GM12878 (cell line): ENCODE measurements at regions not wholly inside any gene's neighbourhood (a gene's known extent, or its start where the extent isn't known, plus 50 kb on each side); places are given as distances from the start of the nearest gene placed in this dataset.

ENCODE experiments used
- ATAC-seq: fragments of 200-7000 bp; cut with Tn5 transposase; 3 replicates; pipeline ENCODE4 v1.9.1; 2020; ENCODE audit warnings: mild to moderate bottlenecking, moderate library complexity
- BruUV-seq: library from RNA; stranded (reverse); fragments of 400-500 nt; replicated peaks from 2 replicates; lab custom pipeline; 2021; lab: Mats Ljungman, UMichigan
- CTCF ChIA-PET: fragments of 300-600 bp; sonication (Branson Sonifier 250); formaldehyde crosslinking; extraction: SDS; loops from one replicate; lab custom pipeline; 2021; ENCODE audit warnings: inconsistent platforms; lab: Yijun Ruan, JAX
- POLR2A ChIA-PET: fragments of 350-600 bp; formaldehyde crosslinking; extraction: SDS; loops from one replicate; lab custom pipeline; 2021; ENCODE audit warnings: inconsistent platforms; lab: Charles Lee
- RAD21 ChIA-PET: fragments of 300-600 bp; sonication (Branson Sonifier 250); formaldehyde crosslinking; loops from one replicate; lab custom pipeline; 2023; ENCODE audit warnings: antibody characterized with exemption; ENCODE audit not compliant: unreplicated experiment; lab: Charles Lee
- SMC1A ChIA-PET: fragments of 300-600 bp; sonication (Branson Sonifier 250); formaldehyde crosslinking; loops from one replicate; lab custom pipeline; 2023; ENCODE audit not compliant: unreplicated experiment, uncharacterized antibody; lab: Charles Lee
- DNase-seq: peaks from one replicate; pipeline ENCODE4 v3.0.0-alpha.2; 2011; ENCODE audit warnings: low read depth, low spot score
- FAIRE-seq: peaks from 3 replicates; lab custom pipeline; 2011; peaks lifted over from hg19 to GRCh38; lab: Jason Lieb, UNC
- H2AFZ ChIP-seq: 2 replicates; pipeline ENCODE4 v1.6.0; 2011; ENCODE audit warnings: low read depth, low read length, control low read depth; ENCODE audit not compliant: control insufficient read depth
- H3K27ac ChIP-seq: 2 replicates; pipeline ENCODE4 v1.5.1; 2011; ENCODE audit warnings: control low read depth; ENCODE audit not compliant: control insufficient read depth, insufficient read depth
- H3K27me3 ChIP-seq, 2 experiments: replicated peaks in 1 of 2; 2 replicates each; pipeline versions ENCODE4 v1.6.0 to v1.6.1; 2011; ENCODE audit warnings: low read length in 1 of 2; ENCODE audit not compliant: control insufficient read depth in 2 of 2, insufficient read depth in 2 of 2
- H3K36me3 ChIP-seq, 2 experiments: 2 replicates each; pipeline ENCODE4 v1.5.1; 2011; ENCODE audit warnings: low read length in 1 of 2; ENCODE audit not compliant: control insufficient read depth in 2 of 2, insufficient read depth in 2 of 2
- H3K4me1 ChIP-seq: 2 replicates; pipeline ENCODE4 v1.6.1; 2011; ENCODE audit warnings: mild to moderate bottlenecking, low read length, moderate library complexity, mixed read lengths; ENCODE audit not compliant: control insufficient read depth, insufficient read depth
- H3K4me2 ChIP-seq: 2 replicates; pipeline ENCODE4 v1.6.0; 2011; ENCODE audit warnings: control low read depth; ENCODE audit not compliant: control insufficient read depth, insufficient read depth
- H3K4me3 ChIP-seq: fragments of 200-600 bp; sonication (generic); 2 replicates; pipeline ENCODE4 v1.5.1; 2016
- H3K79me2 ChIP-seq: 2 replicates; pipeline ENCODE4 v1.6.0; 2011; ENCODE audit warnings: low read length; ENCODE audit not compliant: control insufficient read depth, insufficient read depth
- H3K9ac ChIP-seq: 2 replicates; pipeline ENCODE4 v1.8.0; 2011; ENCODE audit warnings: low read length, control low read depth, mixed read lengths; ENCODE audit not compliant: control insufficient read depth, insufficient read depth
- H3K9me3 ChIP-seq: replicated peaks from 3 replicates; pipeline ENCODE4 v1.5.1; 2011; ENCODE audit warnings: mild to moderate bottlenecking, low read length; ENCODE audit not compliant: control insufficient read depth, insufficient read depth
- H4K20me1 ChIP-seq: 2 replicates; pipeline ENCODE4 v1.6.0; 2011; ENCODE audit not compliant: control insufficient read depth, insufficient read depth
- CBX3 ChIP-seq: fragments of 200-600 bp; sonication (generic); IDR thresholded peaks from 2 replicates; pipeline ENCODE4 v1.6.1; 2016; ENCODE audit warnings: low read depth, borderline replicate concordance
- CHD1 ChIP-seq: IDR thresholded peaks from 2 replicates; pipeline ENCODE4 v1.6.1; 2012; ENCODE audit warnings: low read depth, low read length, improper control_type of control experiment
- GABPA ChIP-seq: IDR thresholded peaks from 2 replicates; pipeline ENCODE4 v1.6.1; 2014; ENCODE audit warnings: antibody characterized with exemption, low read depth, mild to moderate bottlenecking, inconsistent platforms
- HCFC1 ChIP-seq: fragments of 150-350 bp; IDR thresholded peaks from 2 replicates; pipeline ENCODE4 v1.6.1; 2014; ENCODE audit warnings: low read length
- IRF4 ChIP-seq: IDR thresholded peaks from 2 replicates; pipeline ENCODE4 v1.6.1; 2011; ENCODE audit warnings: low read depth, low read length
- KAT2A ChIP-seq: conservative IDR thresholded peaks from 2 replicates; pipeline ENCODE4 v1.6.1; 2011; ENCODE audit warnings: low read depth, low read length; ENCODE audit not compliant: control insufficient read depth
- MYB ChIP-seq: fragments of 150-350 bp; IDR thresholded peaks from 2 replicates; pipeline ENCODE4 v1.6.1; 2014; ENCODE audit warnings: mild to moderate bottlenecking, low read depth, low read length, borderline replicate concordance
- MYC ChIP-seq: IDR thresholded peaks from 2 replicates; pipeline ENCODE4 v1.6.1; 2011; ENCODE audit warnings: mild to moderate bottlenecking, low read length, moderate library complexity, inconsistent platforms; ENCODE audit not compliant: insufficient read depth, insufficient replicate concordance, insufficient read length, severe bottlenecking
- NR2F1 ChIP-seq: fragments of 450-650 bp; conservative IDR thresholded peaks from 2 replicates; pipeline ENCODE4 v1.6.1; 2017; ENCODE audit warnings: mild to moderate bottlenecking
- RBBP5 ChIP-seq: fragments of 200-600 bp; sonication (generic); conservative IDR thresholded peaks from 2 replicates; pipeline ENCODE4 v1.6.1; 2016
- SMAD5 ChIP-seq: IDR thresholded peaks from 2 replicates; pipeline ENCODE4 v1.6.1; 2016; ENCODE audit warnings: antibody characterized with exemption, low read depth
- SUPT20H ChIP-seq: IDR thresholded peaks from 2 replicates; pipeline ENCODE4 v1.6.1; 2011; ENCODE audit warnings: low read depth, mild to moderate bottlenecking, low read length, moderate library complexity, borderline replicate concordance; ENCODE audit not compliant: control insufficient read depth
- TBL1XR1 ChIP-seq: IDR thresholded peaks from 2 replicates; pipeline ENCODE4 v1.6.1; 2012; ENCODE audit warnings: low read depth, low read length, improper control_type of control experiment
- WGBS: methylation state at CpG from one replicate; pipeline ENCODE4 v1.1.6; 2016; ENCODE audit warnings: low lambda C conversion rate; ENCODE audit not compliant: insufficient replicate concordance, insufficient coverage; ENCODE audit errors: missing lambda C conversion rate; 5-methylcytosine and 5-hydroxymethylcytosine counted together
- in situ Hi-C: fragments of 300-500 bp; cut with MboI; formaldehyde crosslinking; loops from 9 replicates; pipeline ENCODE4 v1.14.3; 2018; ENCODE audit warnings: mixed read lengths
- intact Hi-C: fragments of 100-400 bp; cut with micrococcal nuclease; formaldehyde crosslinking; loops from one replicate; pipeline ENCODE4 v1.14.2; 2022; ENCODE audit not compliant: unreplicated experiment
- TF ChIP-seq, protein P1 (sequence below): IDR thresholded peaks from 2 replicates; pipeline ENCODE4 v1.6.1; 2011; ENCODE audit warnings: mild to moderate bottlenecking, low read depth, low read length, moderate library complexity; ENCODE audit not compliant: insufficient replicate concordance
- TF ChIP-seq, protein P2 (sequence below): fragments of 450-650 bp; IDR thresholded peaks from 2 replicates; pipeline ENCODE4 v1.6.1; 2017; ENCODE audit warnings: borderline replicate concordance
- TF ChIP-seq, protein P3 (sequence below): fragments of 450-650 bp; IDR thresholded peaks from 2 replicates; pipeline ENCODE4 v1.6.1; 2016; ENCODE audit warnings: mild to moderate bottlenecking

DNA sequence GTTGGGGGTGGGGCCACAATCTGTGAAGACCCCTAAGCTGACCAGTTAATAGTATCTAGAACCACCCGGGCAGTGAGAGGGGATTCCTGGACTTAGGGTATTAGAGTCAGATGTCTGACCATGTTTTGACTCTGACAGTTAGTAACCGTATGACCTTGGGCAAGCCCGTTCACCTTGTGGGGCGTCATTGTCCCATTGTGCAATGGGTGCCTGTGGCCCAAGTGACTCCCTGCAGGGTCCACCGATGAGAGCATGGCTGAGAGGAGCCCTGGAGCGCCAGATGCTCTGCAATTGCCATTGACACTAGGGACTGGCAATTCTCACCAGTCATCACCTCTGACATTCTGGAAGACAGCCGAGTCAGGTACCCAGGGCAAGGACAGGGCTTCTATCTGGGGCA, 225.9 kb upstream of the CSF3R start:
- ChIA-PET POLR2A (no interaction called here), RAD21 (no interaction called here), SMC1A (no interaction called here), CTCF (no interaction called here)
- Histone ChIP-seq H4K20me1 (no peaks in the 10 kb centered on the region), H3K79me2 (no peaks in the 10 kb centered on the region), H3K9ac (no peak overlapping the region), H2AFZ (no peak overlapping the region), H3K9me3 (no peaks in the 10 kb centered on the region), H3K27ac (no peak overlapping the region), H3K4me3 (no peak overlapping the region), H3K27me3 (peaks cover 1 to 4% of the 10 kb centered on the region in 2 experiments; a peak in 2 of 4 replicates), H3K4me2 (no peak overlapping the region), H3K36me3 (no peaks in the 10 kb centered on the region), H3K4me1 (no peaks in the 10 kb centered on the region)
- no peak for DNase-seq
- BruUV-seq, result no TSS peak
- no peak for FAIRE-seq
- in situ Hi-C loops (loop anchor here (5.0 kb wide), 1 partner anchor 614 kb away; no protein-coding TSS in a partner anchor), intact Hi-C loops (no loop called here)
- no peak for ATAC-seq
- 23% methylated on average over 7 of the region's 7 CpGs for WGBS
- TF ChIP-seq NR2F1, result no peak
- TF ChIP-seq KAT2A, result no peak
- TF ChIP-seq HCFC1, result no peak
- no peak for TF ChIP-seq RBBP5
- TF ChIP-seq MYC, result no peak
- TF ChIP-seq SMAD5, result no peak
- TF ChIP-seq CHD1, result no peak
- no peak for TF ChIP-seq SUPT20H
- no peak for TF ChIP-seq GABPA
- TF ChIP-seq, protein P1, sequence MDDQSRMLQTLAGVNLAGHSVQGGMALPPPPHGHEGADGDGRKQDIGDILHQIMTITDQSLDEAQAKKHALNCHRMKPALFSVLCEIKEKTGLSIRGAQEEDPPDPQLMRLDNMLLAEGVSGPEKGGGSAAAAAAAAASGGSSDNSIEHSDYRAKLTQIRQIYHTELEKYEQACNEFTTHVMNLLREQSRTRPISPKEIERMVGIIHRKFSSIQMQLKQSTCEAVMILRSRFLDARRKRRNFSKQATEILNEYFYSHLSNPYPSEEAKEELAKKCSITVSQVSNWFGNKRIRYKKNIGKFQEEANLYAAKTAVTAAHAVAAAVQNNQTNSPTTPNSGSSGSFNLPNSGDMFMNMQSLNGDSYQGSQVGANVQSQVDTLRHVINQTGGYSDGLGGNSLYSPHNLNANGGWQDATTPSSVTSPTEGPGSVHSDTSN, result no peak
- no peak for TF ChIP-seq CBX3
- TF ChIP-seq, protein P2, sequence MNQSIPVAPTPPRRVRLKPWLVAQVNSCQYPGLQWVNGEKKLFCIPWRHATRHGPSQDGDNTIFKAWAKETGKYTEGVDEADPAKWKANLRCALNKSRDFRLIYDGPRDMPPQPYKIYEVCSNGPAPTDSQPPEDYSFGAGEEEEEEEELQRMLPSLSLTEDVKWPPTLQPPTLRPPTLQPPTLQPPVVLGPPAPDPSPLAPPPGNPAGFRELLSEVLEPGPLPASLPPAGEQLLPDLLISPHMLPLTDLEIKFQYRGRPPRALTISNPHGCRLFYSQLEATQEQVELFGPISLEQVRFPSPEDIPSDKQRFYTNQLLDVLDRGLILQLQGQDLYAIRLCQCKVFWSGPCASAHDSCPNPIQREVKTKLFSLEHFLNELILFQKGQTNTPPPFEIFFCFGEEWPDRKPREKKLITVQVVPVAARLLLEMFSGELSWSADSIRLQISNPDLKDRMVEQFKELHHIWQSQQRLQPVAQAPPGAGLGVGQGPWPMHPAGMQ, result no peak
- TF ChIP-seq TBL1XR1, result no peak
- TF ChIP-seq MYB, result no peak
- TF ChIP-seq, protein P3, sequence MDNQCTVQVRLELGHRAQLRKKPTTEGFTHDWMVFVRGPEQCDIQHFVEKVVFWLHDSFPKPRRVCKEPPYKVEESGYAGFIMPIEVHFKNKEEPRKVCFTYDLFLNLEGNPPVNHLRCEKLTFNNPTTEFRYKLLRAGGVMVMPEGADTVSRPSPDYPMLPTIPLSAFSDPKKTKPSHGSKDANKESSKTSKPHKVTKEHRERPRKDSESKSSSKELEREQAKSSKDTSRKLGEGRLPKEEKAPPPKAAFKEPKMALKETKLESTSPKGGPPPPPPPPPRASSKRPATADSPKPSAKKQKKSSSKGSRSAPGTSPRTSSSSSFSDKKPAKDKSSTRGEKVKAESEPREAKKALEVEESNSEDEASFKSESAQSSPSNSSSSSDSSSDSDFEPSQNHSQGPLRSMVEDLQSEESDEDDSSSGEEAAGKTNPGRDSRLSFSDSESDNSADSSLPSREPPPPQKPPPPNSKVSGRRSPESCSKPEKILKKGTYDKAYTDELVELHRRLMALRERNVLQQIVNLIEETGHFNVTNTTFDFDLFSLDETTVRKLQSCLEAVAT, result no peak
- no peak for TF ChIP-seq IRF4
